Gastroesophageal sphincter (tissue), 4 donors: ENCODE measurements at regions not wholly inside any gene's neighbourhood (a gene's known extent, or its start where the extent isn't known, plus 50 kb on each side); places are given as distances from the start of the nearest gene placed in this dataset.

Source experiments
- ATAC-seq: fragments of 150-250 bp; one replicate; pipeline ENCODE4 v1.9.1; 2016; ENCODE audit warnings: mild to moderate bottlenecking, moderate library complexity
- H3K27ac ChIP-seq, 4 donors: fragments of 200-600 bp; sonication (generic) in 3 of 4; 1 replicate in 3 of 4; 2 replicates in 1 of 4; pipeline ENCODE4 v1.5.1; 2016 to 2019
- H3K27me3 ChIP-seq: fragments of 200-600 bp; sonication (generic); one replicate; pipeline ENCODE4 v1.5.1; 2019
- H3K36me3 ChIP-seq, 2 donors: fragments of 200-600 bp; sonication (generic); one replicate each; pipeline ENCODE4 v1.5.1; 2019; ENCODE audit warnings: control low read depth in 1 of 2
- H3K4me1 ChIP-seq, 3 donors: fragments of 200-600 bp; sonication (generic); 1 replicate in 2 of 3; 2 replicates in 1 of 3; pipeline ENCODE4 v1.5.1; 2016 to 2019; ENCODE audit warnings: control low read depth in 2 of 3
- H3K4me3 ChIP-seq, 2 donors: fragments of 200-600 bp; sonication (generic); one replicate each; pipeline ENCODE4 v1.5.1; 2019; ENCODE audit warnings: mild to moderate bottlenecking in 1 of 2, moderate library complexity in 1 of 2
- H3K9me3 ChIP-seq, 3 donors: fragments of 200-600 bp; sonication (generic); one replicate each; pipeline ENCODE4 v1.5.1; 2017 to 2019; ENCODE audit warnings: control low read depth in 2 of 3
- EP300 ChIP-seq: sonication (generic); formaldehyde crosslinking; IDR thresholded peaks from one replicate; pipeline ENCODE4 v1.6.1; 2017; ENCODE audit warnings: antibody characterized with exemption, mild to moderate bottlenecking
- POLR2A ChIP-seq, 2 donors: fragments of 450-650 bp; IDR thresholded peaks; one replicate each; pipeline ENCODE4 v1.6.1; 2017; ENCODE audit warnings: antibody characterized with exemption in 2 of 2, mild to moderate bottlenecking in 2 of 2, moderate library complexity in 1 of 2
- POLR2AphosphoS5 ChIP-seq: sonication (generic); formaldehyde crosslinking; IDR thresholded peaks from one replicate; pipeline ENCODE4 v1.6.1; 2017; ENCODE audit warnings: antibody characterized with exemption
- WGBS, 2 donors: methylation state at CpG; one replicate each; pipeline ENCODE4 v1.1.5; 2018; ENCODE audit warnings: low coverage in 1 of 2; 5-methylcytosine and 5-hydroxymethylcytosine counted together
- TF ChIP-seq, protein P1 (sequence below), 4 experiments: fragments of 200-600 bp in 2 of 4; fragments of 450-650 bp in 2 of 4; sonication (generic) in 1 of 4; IDR thresholded peaks; one replicate each; pipeline ENCODE4 v1.5.1; 2017 to 2019; ENCODE audit warnings: antibody characterized with exemption in 4 of 4, mild to moderate bottlenecking in 2 of 4, moderate library complexity in 2 of 4

DNA sequence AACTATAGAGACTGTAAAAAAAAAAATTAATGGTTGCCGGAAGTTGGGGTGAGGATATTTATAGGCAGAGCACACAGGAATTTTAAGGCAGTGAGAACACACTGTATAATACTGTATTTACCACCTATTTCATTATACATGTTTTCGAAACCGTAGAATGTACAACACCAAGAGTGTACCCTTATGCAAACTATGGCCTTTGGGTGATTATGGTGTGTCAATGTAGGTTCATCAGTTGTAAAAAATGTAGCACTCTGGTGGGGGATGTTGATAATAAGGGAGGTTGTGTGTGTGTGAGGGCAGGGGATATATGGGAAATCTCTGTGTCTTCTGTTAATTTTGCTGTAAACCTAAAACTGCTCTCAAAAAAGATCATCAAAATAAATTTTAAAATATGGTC is 791.7 kb upstream of the CDH10 start:
- H3K36me3 ChIP-seq: no peaks in the 10 kb centered on the region
- no peak overlapping the region for H3K4me3 ChIP-seq
- TF ChIP-seq POLR2AphosphoS5 (no peak), EP300 (no peak), POLR2A (IDR thresholded peaks at IDR 0.05) (no peak)
- TF ChIP-seq, protein P1, sequence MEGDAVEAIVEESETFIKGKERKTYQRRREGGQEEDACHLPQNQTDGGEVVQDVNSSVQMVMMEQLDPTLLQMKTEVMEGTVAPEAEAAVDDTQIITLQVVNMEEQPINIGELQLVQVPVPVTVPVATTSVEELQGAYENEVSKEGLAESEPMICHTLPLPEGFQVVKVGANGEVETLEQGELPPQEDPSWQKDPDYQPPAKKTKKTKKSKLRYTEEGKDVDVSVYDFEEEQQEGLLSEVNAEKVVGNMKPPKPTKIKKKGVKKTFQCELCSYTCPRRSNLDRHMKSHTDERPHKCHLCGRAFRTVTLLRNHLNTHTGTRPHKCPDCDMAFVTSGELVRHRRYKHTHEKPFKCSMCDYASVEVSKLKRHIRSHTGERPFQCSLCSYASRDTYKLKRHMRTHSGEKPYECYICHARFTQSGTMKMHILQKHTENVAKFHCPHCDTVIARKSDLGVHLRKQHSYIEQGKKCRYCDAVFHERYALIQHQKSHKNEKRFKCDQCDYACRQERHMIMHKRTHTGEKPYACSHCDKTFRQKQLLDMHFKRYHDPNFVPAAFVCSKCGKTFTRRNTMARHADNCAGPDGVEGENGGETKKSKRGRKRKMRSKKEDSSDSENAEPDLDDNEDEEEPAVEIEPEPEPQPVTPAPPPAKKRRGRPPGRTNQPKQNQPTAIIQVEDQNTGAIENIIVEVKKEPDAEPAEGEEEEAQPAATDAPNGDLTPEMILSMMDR (IDR thresholded peaks at IDR 0.05): no peak
- no peaks in the 10 kb centered on the region for H3K9me3 ChIP-seq
- H3K27ac ChIP-seq: no peak overlapping the region
- ATAC-seq: no peak
- H3K27me3 ChIP-seq: no peaks in the 10 kb centered on the region
- 90 to 93% methylated on average over 3 of the region's 3 CpGs for WGBS, 2 donors
- no peaks in the 10 kb centered on the region for H3K4me1 ChIP-seq

DNA sequence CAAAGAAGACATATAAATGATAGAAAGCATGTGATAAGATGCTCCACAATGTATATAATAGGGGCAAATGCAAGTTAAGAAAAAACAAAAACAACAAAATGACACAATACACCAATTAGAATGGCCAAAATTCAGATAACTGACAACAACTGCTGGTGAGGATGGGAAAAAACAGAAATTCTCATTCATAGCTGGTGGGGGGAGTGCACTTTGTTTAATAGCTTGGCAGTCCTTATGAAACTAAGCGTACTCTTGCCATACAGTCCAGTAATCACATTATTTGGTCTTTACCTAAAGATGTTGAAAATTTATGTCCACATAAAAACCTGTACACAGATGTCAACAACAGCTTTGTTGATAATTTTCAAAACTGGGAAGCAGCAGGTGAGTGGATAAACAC is 791.1 kb upstream of the CDH10 start:
- Histone ChIP-seq H3K27ac (no peak overlapping the region), H3K4me3 (no peak overlapping the region), H3K9me3 (no peaks in the 10 kb centered on the region), H3K4me1 (no peaks in the 10 kb centered on the region), H3K27me3 (no peaks in the 10 kb centered on the region), H3K36me3 (no peaks in the 10 kb centered on the region)
- TF ChIP-seq POLR2A (IDR thresholded peaks at IDR 0.05) (no peak), EP300 (no peak), POLR2AphosphoS5 (no peak)
- TF ChIP-seq, protein P1 (IDR thresholded peaks at IDR 0.05): no peak
- WGBS, 2 donors: 75% methylated on average over 1 of the region's 1 CpG; no CpG with 5 or more reads in 1 of the 2 donors
- no peak for ATAC-seq

DNA sequence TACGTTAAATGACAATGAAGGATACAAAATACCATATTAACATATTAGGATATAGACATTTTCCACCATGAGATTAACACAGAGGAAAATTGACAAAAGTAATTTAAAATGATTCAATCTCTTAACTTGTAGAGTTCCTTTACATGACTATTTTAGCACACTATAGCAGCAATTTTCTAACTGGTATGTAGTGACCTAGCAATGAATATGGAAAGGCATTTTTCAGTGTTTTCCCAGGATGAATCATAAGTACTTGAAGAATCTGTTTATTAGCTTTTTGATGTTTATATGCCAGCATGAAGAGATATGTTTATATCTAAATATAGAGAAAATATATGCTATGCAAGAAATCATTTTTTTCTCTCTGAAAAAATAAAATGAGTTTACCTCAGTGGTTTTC is 782.5 kb upstream of the CDH10 start:
- H3K4me3 ChIP-seq: no peak overlapping the region
- H3K36me3 ChIP-seq: no peaks in the 10 kb centered on the region
- no peak for ATAC-seq
- 89 to 100% methylated on average over 1 of the region's 1 CpG for WGBS, 2 donors
- no peaks in the 10 kb centered on the region for H3K4me1 ChIP-seq
- H3K9me3 ChIP-seq: no peaks in the 10 kb centered on the region
- no peak overlapping the region for H3K27ac ChIP-seq
- no peak for TF ChIP-seq POLR2AphosphoS5
- TF ChIP-seq POLR2A (IDR thresholded peaks at IDR 0.05): no peak
- TF ChIP-seq EP300: no peak
- TF ChIP-seq, protein P1 (IDR thresholded peaks at IDR 0.05): no peak
- H3K27me3 ChIP-seq: no peaks in the 10 kb centered on the region

GRCh38 chr5:25423271-25423670 is 778.5 kb upstream of the CDH10 start:
- TF ChIP-seq POLR2A (IDR thresholded peaks at IDR 0.05): no peak
- TF ChIP-seq POLR2AphosphoS5: no peak
- no peak for TF ChIP-seq EP300
- TF ChIP-seq, protein P1 (IDR thresholded peaks at IDR 0.05): no peak
- H3K27ac ChIP-seq: no peak overlapping the region
- no peaks in the 10 kb centered on the region for H3K4me1 ChIP-seq
- 94 to 100% methylated on average over 1 of the region's 1 CpG for WGBS, 2 donors
- H3K27me3 ChIP-seq: no peaks in the 10 kb centered on the region
- H3K4me3 ChIP-seq: no peak overlapping the region
- no peaks in the 10 kb centered on the region for H3K36me3 ChIP-seq
- ATAC-seq: no peak
- no peaks in the 10 kb centered on the region for H3K9me3 ChIP-seq

- Histone ChIP-seq H3K9me3 (no peaks in the 10 kb centered on the region), H3K27me3 (no peaks in the 10 kb centered on the region), H3K27ac (no peak overlapping the region), H3K4me1 (no peaks in the 10 kb centered on the region), H3K36me3 (no peaks in the 10 kb centered on the region), H3K4me3 (no peak overlapping the region)
- 80 to 95% methylated on average over 2 of the region's 2 CpGs for WGBS, 2 donors
- TF ChIP-seq POLR2AphosphoS5: no peak
- TF ChIP-seq, protein P1 (IDR thresholded peaks at IDR 0.05): no peak
- TF ChIP-seq POLR2A (IDR thresholded peaks at IDR 0.05): no peak
- TF ChIP-seq EP300: no peak
- no peak for ATAC-seq
Observed at GRCh38 chr5:25419684-25420083, 774.9 kb upstream of the CDH10 start.
